ENCODE measurements at regions not wholly inside any gene's neighbourhood (a gene's known extent, or its start where the extent isn't known, plus 50 kb on each side); places are given as distances from the start of the nearest gene placed in this dataset.

DNA sequence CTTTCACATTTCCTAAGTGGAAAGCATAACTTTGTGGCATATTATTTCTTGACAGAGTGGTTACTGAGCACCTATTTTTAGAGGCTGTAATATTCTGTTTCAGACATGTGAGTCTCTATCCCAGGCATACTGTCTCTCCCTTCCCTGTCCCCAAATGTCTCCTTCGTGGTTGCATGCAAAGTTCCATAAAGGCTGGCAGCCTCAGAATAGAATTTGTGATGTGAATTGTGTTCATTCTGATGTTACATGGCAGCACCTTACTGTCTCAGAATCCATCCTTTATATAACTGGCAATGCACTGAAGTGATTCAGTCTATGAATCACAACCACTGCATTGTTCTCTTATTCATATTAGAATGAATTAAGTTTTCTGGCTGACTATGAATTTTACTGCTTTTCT lies 89.0 kb upstream of the SLC7A1 start:
- H3K9me3 ChIP-seq, result peaks cover 0 to 7% (median 3%) of the 10 kb centered on the region in 4 donors
- ATAC-seq (ENCODE audit: low FRiP score in 2 of 2) (no peak), DNase-seq (no peak)
- no peak overlapping the region for H3K27ac ChIP-seq
- H3K36me3 ChIP-seq, result no peaks in the 10 kb centered on the region
- H3K4me1 ChIP-seq, result no peaks in the 10 kb centered on the region
- 61 to 73% methylated on average over 1 of the region's 1 CpG for WGBS, 2 donors
- no peak for TF ChIP-seq EP300 (IDR thresholded peaks at IDR 0.05)
- H3K4me3 ChIP-seq, result no peak overlapping the region
- H3K27me3 ChIP-seq, result no peaks in the 10 kb centered on the region

DNA sequence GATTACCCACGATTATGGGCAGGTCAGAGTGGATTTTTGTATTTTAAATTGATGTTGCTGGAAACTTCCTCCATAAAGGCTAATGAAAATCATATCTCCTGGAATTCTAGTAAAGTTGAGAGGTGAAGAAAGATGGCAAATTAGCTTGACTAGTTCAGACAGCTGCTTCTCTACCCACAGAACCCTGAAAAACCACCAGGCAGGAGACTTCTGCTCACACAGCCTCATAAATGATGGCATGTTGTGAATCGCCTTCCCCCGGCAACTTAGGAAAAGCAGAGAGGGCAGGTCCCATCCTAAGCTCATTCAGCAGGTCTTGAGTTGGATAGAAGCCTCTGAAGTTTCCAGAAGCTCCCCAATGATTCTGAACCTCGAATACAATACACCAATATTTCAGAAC lies 87.6 kb upstream of the SLC7A1 start:
- DNase-seq, result no peak
- Histone ChIP-seq H3K9me3 (peaks cover 0 to 7% (median 3%) of the 10 kb centered on the region in 4 donors), H3K27me3 (no peaks in the 10 kb centered on the region), H3K27ac (no peak overlapping the region), H3K4me1 (no peaks in the 10 kb centered on the region), H3K36me3 (no peaks in the 10 kb centered on the region), H3K4me3 (no peak overlapping the region)
- TF ChIP-seq EP300 (IDR thresholded peaks at IDR 0.05), result no peak
- no peak for TF ChIP-seq POLR2A (IDR thresholded peaks at IDR 0.05)
- no peak for ATAC-seq (ENCODE audit: low FRiP score in 2 of 2)
- whole genome bisulfite sequencing, 2 donors, result 67 to 78% methylated on average over 4 of the region's 4 CpGs

DNA sequence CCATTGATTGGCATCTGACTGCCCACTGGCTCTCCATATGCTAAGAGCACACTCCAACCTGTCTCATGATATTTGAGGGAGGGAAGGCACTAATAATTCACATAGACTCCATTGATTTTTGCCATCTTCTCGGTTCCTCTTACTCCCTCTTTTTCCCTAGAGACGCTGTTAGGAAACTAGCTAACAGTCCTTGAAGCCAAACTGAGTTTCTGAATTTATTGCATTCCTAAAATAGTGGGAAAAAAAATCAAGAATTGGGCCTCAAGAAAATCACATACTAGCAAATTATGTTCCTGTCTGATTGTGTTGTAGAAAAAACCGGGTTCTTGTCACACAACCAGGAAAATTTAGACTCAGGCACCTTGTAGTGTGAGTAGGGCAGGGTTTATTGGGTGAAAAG lies 86.4 kb upstream of the SLC7A1 start:
- 76 to 85% methylated on average over 3 of the region's 3 CpGs for WGBS, 2 donors
- Histone ChIP-seq H3K27me3 (no peaks in the 10 kb centered on the region), H3K27ac (no peak overlapping the region), H3K36me3 (no peaks in the 10 kb centered on the region), H3K4me3 (no peak overlapping the region), H3K4me1 (no peaks in the 10 kb centered on the region), H3K9me3 (peaks cover 0 to 7% (median 3%) of the 10 kb centered on the region in 4 donors)
- DNase-seq, result no peak
- no peak for ATAC-seq (ENCODE audit: low FRiP score in 2 of 2)
- TF ChIP-seq POLR2AphosphoS5 (IDR thresholded peaks at IDR 0.05), result no peak
- TF ChIP-seq, protein P1, sequence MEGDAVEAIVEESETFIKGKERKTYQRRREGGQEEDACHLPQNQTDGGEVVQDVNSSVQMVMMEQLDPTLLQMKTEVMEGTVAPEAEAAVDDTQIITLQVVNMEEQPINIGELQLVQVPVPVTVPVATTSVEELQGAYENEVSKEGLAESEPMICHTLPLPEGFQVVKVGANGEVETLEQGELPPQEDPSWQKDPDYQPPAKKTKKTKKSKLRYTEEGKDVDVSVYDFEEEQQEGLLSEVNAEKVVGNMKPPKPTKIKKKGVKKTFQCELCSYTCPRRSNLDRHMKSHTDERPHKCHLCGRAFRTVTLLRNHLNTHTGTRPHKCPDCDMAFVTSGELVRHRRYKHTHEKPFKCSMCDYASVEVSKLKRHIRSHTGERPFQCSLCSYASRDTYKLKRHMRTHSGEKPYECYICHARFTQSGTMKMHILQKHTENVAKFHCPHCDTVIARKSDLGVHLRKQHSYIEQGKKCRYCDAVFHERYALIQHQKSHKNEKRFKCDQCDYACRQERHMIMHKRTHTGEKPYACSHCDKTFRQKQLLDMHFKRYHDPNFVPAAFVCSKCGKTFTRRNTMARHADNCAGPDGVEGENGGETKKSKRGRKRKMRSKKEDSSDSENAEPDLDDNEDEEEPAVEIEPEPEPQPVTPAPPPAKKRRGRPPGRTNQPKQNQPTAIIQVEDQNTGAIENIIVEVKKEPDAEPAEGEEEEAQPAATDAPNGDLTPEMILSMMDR (IDR thresholded peaks at IDR 0.05), result no peak
- no peak for TF ChIP-seq POLR2A (IDR thresholded peaks at IDR 0.05)
- TF ChIP-seq EP300 (IDR thresholded peaks at IDR 0.05), result no peak

DNA sequence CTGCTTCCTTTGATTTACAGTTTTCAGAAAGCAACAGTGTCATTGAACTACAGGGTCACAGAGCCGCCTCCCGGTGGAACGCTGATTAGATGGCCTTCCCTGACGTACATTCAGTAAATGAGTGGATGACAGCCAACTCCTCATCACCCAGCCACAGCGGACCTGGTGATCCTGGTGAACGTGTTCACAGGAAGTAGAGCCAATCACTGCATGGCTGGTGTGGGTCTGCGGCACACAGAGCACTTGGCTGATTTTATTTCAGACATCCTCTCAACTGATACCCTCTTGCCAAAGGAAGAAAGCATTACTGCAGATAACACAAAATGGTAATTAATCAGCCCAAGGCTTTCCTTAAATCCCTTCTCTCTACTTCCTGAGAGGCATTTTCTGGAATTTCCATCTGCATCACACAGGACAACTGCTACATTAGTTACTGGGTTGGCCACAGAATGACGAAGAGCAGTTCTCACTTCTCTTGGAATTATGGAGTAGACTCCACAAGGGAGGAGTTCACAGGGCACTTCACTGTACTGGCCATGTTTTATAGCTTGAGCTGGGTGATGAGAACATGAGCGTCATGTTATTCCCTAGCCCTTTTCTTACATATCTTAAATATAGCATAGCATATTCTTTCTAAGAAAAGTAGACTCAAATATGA lies 84.0 kb upstream of the SLC7A1 start:
- TF ChIP-seq POLR2A (IDR thresholded peaks at IDR 0.05) (no peak), EP300 (IDR thresholded peaks at IDR 0.05) (no peak), POLR2AphosphoS5 (IDR thresholded peaks at IDR 0.05) (no peak)
- TF ChIP-seq, protein P1 (IDR thresholded peaks at IDR 0.05), result no peak
- no peak overlapping the region for H3K4me3 ChIP-seq
- 48 to 53% methylated on average over 9 of the region's 9 CpGs for WGBS, 2 donors
- H3K27me3 ChIP-seq, result no peaks in the 10 kb centered on the region
- no peak for ATAC-seq (ENCODE audit: low FRiP score in 2 of 2)
- H3K27ac ChIP-seq, result no peak overlapping the region
- peaks cover 0 to 7% (median 3%) of the 10 kb centered on the region in 4 donors for H3K9me3 ChIP-seq
- H3K36me3 ChIP-seq, result no peaks in the 10 kb centered on the region
- no peaks in the 10 kb centered on the region for H3K4me1 ChIP-seq
- no peak for DNase-seq

DNA sequence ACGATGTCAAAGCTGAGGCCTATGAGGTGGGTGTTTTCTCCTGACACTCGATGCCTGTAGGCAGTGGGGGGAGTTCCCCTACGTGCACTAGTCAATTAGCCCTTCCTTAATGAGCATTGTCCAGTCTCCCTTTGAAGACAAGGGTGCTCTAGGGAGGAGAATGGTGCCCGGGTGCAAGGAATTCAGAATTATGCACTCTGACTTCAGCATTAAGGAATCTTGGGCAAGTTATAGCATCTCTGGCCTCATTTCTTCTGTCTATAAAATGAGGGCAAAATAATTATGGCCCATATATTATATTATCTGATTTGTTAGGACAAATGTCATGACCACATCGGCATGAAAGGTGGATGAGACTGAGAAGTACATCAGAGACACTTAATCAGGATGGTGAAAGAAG lies 82.1 kb upstream of the SLC7A1 start:
- Histone ChIP-seq H3K9me3 (no peaks in the 10 kb centered on the region), H3K4me3 (no peak overlapping the region), H3K27me3 (no peaks in the 10 kb centered on the region), H3K36me3 (no peaks in the 10 kb centered on the region), H3K27ac (no peak overlapping the region), H3K4me1 (no peaks in the 10 kb centered on the region)
- no peak for DNase-seq
- ATAC-seq (ENCODE audit: low FRiP score in 2 of 2), result no peak
- TF ChIP-seq, protein P1 (IDR thresholded peaks at IDR 0.05), result no peak
- TF ChIP-seq EP300 (IDR thresholded peaks at IDR 0.05), result no peak
- no peak for TF ChIP-seq POLR2A (IDR thresholded peaks at IDR 0.05)
- no peak for TF ChIP-seq POLR2AphosphoS5 (IDR thresholded peaks at IDR 0.05)
- 80 to 81% methylated on average over 5 of the region's 5 CpGs for WGBS, 2 donors

DNA sequence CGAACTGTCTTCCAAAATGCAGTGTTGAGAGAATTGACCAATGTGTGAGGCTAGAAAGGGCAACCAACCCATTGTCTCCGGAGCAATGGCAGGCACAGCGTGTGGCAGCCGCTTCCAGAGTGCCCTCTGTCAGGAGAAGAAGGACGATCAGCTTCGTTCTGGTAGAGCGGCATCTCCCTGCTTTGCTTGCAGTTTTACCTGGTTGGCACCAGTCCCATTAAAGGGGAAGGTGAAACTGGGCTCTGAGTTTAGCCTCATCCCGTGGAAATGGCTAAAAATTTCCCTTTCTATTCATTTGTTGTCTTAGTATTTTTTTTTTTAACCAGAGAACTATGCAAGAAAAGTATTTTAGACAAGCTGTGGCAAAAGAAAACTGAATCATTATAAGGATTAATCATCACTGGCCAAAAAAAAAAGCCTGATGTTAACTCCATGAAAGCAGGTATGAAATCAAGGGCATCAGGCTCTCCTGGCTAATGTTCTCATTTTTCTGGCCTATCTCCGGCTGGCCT lies 81.5 kb upstream of the SLC7A1 start:
- ATAC-seq (ENCODE audit: low FRiP score in 2 of 2), result no peak
- Histone ChIP-seq H3K27me3 (no peaks in the 10 kb centered on the region), H3K4me3 (no peak overlapping the region), H3K27ac (no peak overlapping the region), H3K9me3 (no peaks in the 10 kb centered on the region), H3K4me1 (no peaks in the 10 kb centered on the region), H3K36me3 (no peaks in the 10 kb centered on the region)
- peak in 1 of 2 donors; percentile 6 for DNase-seq
- no peak for TF ChIP-seq POLR2AphosphoS5 (IDR thresholded peaks at IDR 0.05)
- TF ChIP-seq EP300 (IDR thresholded peaks at IDR 0.05), result no peak
- TF ChIP-seq POLR2A (IDR thresholded peaks at IDR 0.05), result no peak
- TF ChIP-seq, protein P1 (IDR thresholded peaks at IDR 0.05), result no peak
- WGBS, 2 donors, result 76 to 86% methylated on average over 9 of the region's 9 CpGs

Measured in upper lobe of left lung (tissue), 6 donors.